GM23248 (cell line): ENCODE measurements at regions not wholly inside any gene's neighbourhood (a gene's known extent, or its start where the extent isn't known, plus 50 kb on each side); places are given as distances from the start of the nearest gene placed in this dataset.

Experiments
- EZH2 ChIP-seq: fragments of 200-600 bp; sonication (generic); IDR thresholded peaks from 2 replicates; pipeline ENCODE4 v1.6.1; 2018; ENCODE audit warnings: antibody characterized with exemption, mild to moderate bottlenecking; ENCODE audit not compliant: insufficient read depth, poor library complexity, severe bottlenecking
- EZH2phosphoT487 ChIP-seq: fragments of 200-600 bp; sonication (generic); IDR thresholded peaks from 2 replicates; pipeline ENCODE4 v1.6.1; 2018; ENCODE audit warnings: antibody characterized with exemption, moderate library complexity, mild to moderate bottlenecking, low read depth; ENCODE audit not compliant: insufficient read depth

DNA sequence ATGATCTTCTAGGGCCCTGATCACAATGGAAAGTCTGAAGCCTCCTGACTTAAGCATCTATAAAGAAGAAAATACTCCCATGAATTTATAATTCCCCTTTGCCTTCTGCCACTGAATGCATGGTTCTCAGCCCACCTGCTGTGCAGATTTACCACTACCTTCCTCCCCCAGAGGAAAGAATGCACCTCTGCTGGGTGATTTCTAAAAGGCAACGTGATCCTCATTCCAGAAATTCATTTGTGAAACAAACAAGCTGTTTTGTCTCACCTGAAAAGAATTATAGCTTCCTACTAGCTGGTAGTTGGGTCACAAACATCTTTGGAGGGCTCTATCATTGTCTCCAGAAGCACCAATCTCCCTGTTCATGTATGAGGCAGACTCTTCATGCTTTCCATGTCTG lies 320.2 kb downstream of the CDC14C start:
- no peak for TF ChIP-seq EZH2phosphoT487
- TF ChIP-seq EZH2 = no peak
